ENCODE measurements at regions not wholly inside any gene's neighbourhood (a gene's known extent, or its start where the extent isn't known, plus 50 kb on each side); places are given as distances from the start of the nearest gene placed in this dataset.

- no peak for DNase-seq
Observed at GRCh38 chr5:174191850-174192655, 146.5 kb downstream of the NSG2 start.

- no peak for DNase-seq
Observed at GRCh38 chr5:174192901-174193300, 147.4 kb downstream of the NSG2 start.

- DNase-seq: no peak
Observed at GRCh38 chr5:174195517-174195916, 150.0 kb downstream of the NSG2 start.

DNA sequence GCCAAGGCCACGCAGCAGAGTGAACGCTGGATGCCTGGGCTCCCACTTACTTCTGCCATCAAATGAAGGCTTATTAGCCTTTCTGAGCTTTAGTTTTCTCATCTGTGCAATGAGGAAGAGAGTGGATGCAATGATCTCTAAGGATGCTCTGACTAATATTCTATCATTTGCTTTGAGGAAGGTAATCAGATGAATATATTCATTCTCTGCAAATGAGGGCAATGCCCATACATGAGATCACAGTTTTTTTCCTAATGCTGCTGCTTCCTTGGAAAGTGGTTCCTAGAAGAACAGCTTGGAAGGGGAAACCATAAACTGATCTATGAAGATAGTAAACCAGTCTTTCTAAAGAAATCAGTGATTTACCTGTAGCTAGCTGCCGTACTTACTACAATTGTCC is 152.4 kb downstream of the NSG2 start:
- DNase-seq: no peak

DNA sequence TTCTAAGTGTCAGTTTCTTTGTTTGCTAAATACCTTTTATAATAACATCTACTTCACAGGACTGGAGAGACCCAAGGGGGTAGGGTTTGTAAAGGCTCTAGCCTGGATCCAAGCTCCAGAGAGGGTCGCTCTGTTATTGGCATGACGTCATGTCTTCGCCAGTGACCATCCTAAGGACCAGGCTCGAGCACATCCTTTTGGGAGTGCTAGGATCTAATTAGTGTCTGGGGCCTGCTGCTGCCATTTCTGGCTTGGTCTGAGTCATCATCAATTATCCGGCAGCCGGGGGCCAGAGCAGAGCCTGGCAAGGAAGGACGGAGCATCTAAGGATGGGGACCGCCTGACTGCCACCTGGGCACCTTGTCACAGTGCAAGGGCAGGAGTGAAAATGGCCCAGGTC is 153.0 kb downstream of the NSG2 start:
- DNase-seq: no peak

DNA sequence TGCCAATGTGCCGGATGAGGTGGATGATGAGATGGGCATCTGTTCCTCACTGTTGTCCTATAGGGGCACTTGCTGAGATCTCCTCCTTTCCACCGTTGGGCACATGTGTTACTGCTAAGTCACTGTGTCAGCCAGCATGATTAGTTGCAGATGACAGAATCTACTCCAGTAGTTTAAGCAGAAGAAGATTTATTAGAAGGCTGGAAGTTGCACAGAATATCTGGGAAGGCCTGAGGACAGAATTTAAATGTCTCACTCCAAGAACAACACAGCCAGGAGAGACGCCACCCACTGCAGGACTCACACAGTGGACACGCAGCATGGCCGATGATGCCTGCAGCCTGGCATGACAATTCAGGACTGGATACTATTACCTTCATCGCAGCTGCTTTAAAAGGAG is 157.5 kb downstream of the NSG2 start:
- no peak for DNase-seq

DNA sequence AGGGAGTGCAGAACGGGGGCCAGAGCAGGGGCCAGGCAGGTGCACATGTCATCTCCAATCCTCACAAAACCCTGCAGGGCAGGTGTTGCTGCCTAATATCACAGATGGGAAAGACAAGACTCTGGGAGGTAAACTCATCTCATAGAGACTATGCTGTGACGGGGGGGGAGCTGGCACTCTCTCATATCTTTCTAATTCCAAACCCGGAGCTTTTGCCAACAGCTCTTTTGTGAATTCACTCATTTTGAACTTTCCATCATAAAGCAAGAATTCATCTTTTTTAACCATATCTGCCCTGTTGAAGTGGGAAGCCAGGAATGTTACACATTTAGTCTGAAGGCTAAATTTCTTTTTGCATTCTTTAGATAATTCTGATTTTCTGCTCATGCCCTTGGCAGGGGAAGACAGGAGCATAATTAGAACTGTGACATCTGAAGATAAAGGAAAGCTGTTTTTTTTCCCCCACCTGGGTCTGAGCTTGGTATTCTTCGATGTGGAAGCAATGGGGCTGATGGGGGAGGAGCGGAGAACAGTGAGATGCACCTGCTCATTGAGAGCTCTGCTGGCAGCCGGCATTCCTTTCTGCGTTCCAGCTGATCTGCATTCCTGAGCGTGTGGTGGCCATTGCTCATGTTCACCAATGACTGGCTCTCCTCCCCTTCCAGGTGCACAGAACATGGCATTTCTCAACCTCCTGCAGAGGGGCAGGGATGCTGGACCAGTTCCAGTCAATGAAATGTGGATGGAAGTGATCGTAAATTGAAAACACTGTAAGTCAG is 159.2 kb downstream of the NSG2 start:
- no peak for DNase-seq

- no peak for DNase-seq
Observed at GRCh38 chr5:174205939-174206338, 160.4 kb downstream of the NSG2 start.

- no peak for DNase-seq
Observed at GRCh38 chr5:174210596-174211276, 165.2 kb downstream of the NSG2 start.

- no peak for DNase-seq
Observed at GRCh38 chr5:174211277-174211626, 165.7 kb downstream of the NSG2 start.

- no peak for DNase-seq
Observed at GRCh38 chr5:174217527-174217926, 172.0 kb downstream of the NSG2 start.

GRCh38 chr5:174218162-174218561 is 172.7 kb downstream of the NSG2 start:
- no peak for DNase-seq

DNA sequence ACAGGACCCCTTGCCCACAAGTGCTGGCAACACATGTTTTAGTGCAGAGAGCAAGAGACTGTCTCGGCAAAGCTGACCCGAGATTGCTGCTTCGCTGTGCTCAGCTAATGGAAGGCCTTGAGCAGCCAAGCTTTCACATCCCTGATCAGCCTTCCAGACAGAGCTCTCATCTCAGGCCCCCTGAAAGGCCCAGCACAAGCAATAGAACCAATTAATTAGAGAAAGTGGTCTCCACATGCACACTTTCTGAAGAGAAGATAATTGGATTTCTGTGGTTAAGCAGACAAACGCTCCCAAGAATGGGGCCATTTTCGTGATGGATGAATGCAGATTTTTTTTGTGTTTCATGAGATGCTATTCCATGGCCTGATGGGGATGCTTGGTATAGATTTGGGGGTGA is 174.9 kb downstream of the NSG2 start:
- DNase-seq: no peak

- no peak for DNase-seq
Observed at GRCh38 chr5:174221436-174221835, 175.9 kb downstream of the NSG2 start.

DNA sequence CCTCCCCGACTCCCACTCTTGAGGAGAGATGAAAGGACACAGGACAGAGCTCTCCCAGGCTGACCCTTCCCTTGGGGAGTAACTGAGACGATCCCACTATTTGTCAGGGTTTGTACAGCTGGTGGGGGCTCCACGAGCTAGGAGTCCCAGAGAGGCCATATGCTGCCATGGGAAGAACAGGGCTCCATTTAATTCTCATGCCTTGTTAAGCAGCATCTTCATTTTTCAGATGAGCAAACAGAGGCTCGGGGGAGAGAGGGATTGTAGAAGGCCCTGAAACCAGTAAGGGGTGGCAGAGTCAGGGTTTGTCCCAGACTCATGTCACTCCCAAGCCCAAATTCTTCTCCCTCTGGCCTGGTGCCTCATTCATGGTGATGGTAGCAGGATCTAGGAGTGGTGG is 176.4 kb downstream of the NSG2 start:
- no peak for DNase-seq

- no peak for DNase-seq
Observed at GRCh38 chr5:174222891-174223290, 177.4 kb downstream of the NSG2 start.

DNA sequence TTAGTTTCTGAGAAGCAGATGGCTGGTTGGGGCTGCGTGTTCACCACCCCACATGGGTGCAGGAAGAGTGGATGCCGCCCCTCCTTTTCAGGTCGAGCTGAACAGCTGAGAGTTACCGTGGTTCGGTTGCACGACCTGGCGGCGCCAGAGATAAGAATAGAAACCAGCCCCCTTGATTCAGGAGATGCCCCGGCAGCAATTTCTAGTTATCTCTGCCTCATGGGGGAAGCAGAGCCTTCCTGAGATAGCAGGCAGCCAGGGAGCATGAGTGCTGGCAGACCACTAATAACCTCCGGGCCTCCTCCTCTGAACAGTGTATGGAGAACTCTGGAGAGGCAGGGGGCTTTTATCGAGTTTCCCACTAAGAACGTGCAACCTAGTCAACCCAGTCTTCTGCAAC is 177.8 kb downstream of the NSG2 start:
- DNase-seq: no peak

DNA sequence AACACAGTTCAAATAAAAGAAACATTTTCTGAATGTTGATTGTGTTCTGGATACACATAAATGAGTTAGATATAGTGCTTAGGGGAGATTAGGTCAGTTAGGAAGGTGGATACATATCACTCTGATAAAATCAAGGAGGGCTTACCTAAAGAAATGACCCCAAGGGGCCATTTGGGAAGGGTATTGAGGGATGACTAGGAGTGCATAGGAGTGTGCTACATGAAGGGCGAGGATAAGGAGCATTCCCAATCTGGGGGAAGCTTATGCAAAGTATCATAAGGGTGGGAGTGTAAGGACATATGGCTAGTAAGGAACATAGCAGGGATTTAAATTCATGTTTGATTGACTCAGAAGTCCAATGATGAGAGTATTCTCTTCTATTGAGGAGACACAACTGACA is 183.6 kb downstream of the NSG2 start:
- no peak for DNase-seq

- no peak for DNase-seq
Observed at GRCh38 chr5:174229514-174230370, 184.2 kb downstream of the NSG2 start.

- DNase-seq: no peak
Observed at GRCh38 chr5:174231956-174232487, 186.5 kb downstream of the NSG2 start.

DNA sequence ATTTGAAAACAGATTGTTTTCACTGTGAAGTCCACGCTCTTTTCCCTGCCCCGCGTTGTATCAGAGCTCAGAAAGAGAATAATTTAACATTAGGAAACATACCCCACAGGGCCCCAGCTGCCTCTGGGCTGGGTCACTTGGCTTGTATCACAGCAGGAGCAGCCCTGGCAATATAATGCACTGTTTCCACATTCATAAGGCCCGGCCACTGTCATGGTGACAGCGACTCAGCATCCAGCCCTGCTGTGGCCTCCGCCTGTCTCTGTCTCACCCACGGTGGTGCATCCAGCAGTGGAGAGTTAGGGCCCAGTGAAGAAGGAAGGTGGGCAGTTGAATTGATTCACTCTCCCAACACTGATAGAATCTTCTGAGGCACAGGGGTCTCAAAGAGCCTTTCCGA is 188.9 kb downstream of the NSG2 start:
- no peak for DNase-seq

DNA sequence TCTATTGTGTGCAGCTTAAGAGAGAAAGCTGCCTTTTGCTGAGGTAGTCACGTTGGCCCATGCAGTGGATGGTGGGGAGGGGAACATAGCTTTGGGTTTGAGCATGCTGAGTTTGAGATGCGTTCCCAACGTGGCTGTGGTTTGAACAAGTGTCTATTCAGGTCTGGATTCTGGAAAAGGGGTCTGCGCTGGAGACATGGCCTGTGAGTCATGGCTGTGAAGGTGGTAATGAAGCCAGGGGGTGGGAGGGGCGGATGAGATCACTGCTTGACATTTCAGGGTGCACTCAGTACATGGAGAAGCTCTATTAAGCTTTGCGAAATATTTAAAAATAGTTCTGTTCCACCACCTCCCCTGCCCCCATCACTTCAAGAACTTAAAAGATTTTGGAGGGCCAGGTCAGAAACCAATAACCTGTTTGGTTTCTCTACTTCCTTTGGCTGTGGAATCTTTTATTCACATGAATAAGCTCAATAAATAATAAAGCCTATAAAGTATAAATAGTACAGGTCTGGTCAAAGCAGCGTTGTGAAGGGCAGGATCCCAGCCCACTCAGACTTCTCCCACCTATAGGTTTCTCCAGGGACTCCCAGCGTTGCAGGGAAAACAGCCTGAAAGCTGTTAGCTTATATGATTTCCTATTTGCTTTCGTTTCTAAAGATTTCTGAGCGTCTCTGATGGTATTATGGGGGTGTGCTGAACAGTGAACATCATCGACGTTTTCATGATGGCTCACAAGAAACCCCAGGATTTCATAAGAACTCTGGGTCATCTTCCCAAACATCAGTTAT is 189.9 kb downstream of the NSG2 start:
- no peak for DNase-seq

Data from NCI-H226 (cell line).